ENCODE measurements at regions not wholly inside any gene's neighbourhood (a gene's known extent, or its start where the extent isn't known, plus 50 kb on each side); places are given as distances from the start of the nearest gene placed in this dataset.

DNA sequence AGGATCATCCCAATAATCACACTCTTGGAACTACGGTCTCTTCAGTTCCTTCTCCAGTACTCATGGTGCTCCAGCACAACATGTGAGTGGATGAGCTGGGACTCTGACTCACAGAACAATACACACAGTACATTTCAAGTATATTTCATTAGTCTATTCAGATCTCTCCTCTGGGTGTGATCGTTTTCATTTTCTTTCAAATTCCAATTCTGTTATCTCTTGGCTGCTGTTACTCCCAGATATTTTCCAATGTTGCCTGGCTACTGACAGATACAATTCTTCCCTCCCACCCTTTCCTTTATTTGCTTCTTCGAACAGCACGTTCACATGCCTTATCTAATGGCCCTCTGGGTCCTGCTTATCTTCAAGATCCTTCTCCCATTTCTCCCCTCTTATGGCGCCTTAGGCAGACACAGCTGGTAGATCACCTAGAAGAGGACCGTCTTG is 216.0 kb downstream of the ACKR3 start:
- ChIA-PET POLR2A (no interaction called here), CTCF (ENCODE audit: low intra/inter-chr PET ratio) (no interaction called here)
- TF ChIP-seq IFI16 (CRISPR knock-in tag; IDR thresholded peaks at IDR 0.05) (no peak), STAG1 (CRISPR knock-in tag; IDR thresholded peaks at IDR 0.05; ENCODE audit: borderline replicate concordance) (no peak), KLF13 (tag; IDR thresholded peaks at IDR 0.05; ENCODE audit: borderline replicate concordance, low read depth) (no peak), TCF3 (CRISPR knock-in tag; IDR thresholded peaks at IDR 0.05) (no peak), TAL1 (IDR thresholded peaks at IDR 0.05) (peak; percentile 24; the same call in 1 of the 2 replicates), EWSR1 (IDR thresholded peaks at IDR 0.05; ENCODE audit: borderline replicate concordance, low read depth, partially characterized antibody) (no peak)
- TF ChIP-seq, protein P1, sequence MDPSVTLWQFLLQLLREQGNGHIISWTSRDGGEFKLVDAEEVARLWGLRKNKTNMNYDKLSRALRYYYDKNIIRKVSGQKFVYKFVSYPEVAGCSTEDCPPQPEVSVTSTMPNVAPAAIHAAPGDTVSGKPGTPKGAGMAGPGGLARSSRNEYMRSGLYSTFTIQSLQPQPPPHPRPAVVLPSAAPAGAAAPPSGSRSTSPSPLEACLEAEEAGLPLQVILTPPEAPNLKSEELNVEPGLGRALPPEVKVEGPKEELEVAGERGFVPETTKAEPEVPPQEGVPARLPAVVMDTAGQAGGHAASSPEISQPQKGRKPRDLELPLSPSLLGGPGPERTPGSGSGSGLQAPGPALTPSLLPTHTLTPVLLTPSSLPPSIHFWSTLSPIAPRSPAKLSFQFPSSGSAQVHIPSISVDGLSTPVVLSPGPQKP (CRISPR knock-in tag; IDR thresholded peaks at IDR 0.05), result no peak
- WGBS (ENCODE audit: insufficient coverage, low coverage, missing lambda C conversion rate), result 3% methylated on average over 6 of the region's 6 CpGs
- Histone ChIP-seq H3K9ac (ENCODE audit: insufficient read depth in 1 of 2, low read depth in 2 of 2, low read length in 2 of 2) (no peak overlapping the region), H3K36me3 (ENCODE audit: control insufficient read depth, insufficient read depth, low read length) (no peaks in the 10 kb centered on the region), H3K4me1 (replicated peaks in 1 of 2; ENCODE audit: control insufficient read depth in 2 of 2, insufficient read depth in 2 of 2, low read length in 2 of 2) (no peaks in the 10 kb centered on the region), H4K20me1 (replicated peaks; ENCODE audit: control insufficient read depth, insufficient read depth, low read length) (no peaks in the 10 kb centered on the region), H3K79me2 (ENCODE audit: control insufficient read depth, insufficient read depth, low read length) (no peaks in the 10 kb centered on the region), H3K9me3 (replicated peaks; ENCODE audit: control insufficient read depth, insufficient read depth, low read depth, low read length) (no peaks in the 10 kb centered on the region), H3K27me3 (ENCODE audit: control insufficient read depth in 2 of 2, insufficient read depth in 2 of 2, low read length in 2 of 2) (peaks cover 0 to 4% of the 10 kb centered on the region in 2 experiments; a peak in 1 of 5 replicates), H3K9me1 (ENCODE audit: control insufficient read depth, insufficient read depth, low read length) (no peaks in the 10 kb centered on the region), H3K4me2 (ENCODE audit: insufficient read depth, low read length) (no peak overlapping the region), H2AFZ (ENCODE audit: low read depth, low read length) (no peak overlapping the region), H3K4me3 (no peak overlapping the region), H3K27ac (ENCODE audit: extremely low read depth, low read depth, low read length) (no peak overlapping the region)
- intact Hi-C loops (cut with micrococcal nuclease) (no loop called here), in situ Hi-C loops (cut with MboI) (no loop called here)
- no TSS peak for BruUV-seq (replicated peaks)
- DNase-seq (ENCODE audit: extremely low read depth in 1 of 4, low spot score in 3 of 4) (no peak), ATAC-seq (no peak), FAIRE-seq (no peak)

Data from K562 (cell line).